K562 (cell line): ENCODE measurements at regions not wholly inside any gene's neighbourhood (a gene's known extent, or its start where the extent isn't known, plus 50 kb on each side); places are given as distances from the start of the nearest gene placed in this dataset.

Source experiments
- ATF2 ChIP-seq: sonication (generic); formaldehyde crosslinking; IDR thresholded peaks from 2 replicates; pipeline ENCODE4 v1.8.1; 2022; ENCODE audit warnings: missing genetic modification reagents
- ATF3 ChIP-seq, 2 experiments: fragments of 450-650 bp in 1 of 2; sonication (generic) in 1 of 2; formaldehyde crosslinking in 1 of 2; IDR thresholded peaks in 1 of 2; conservative IDR thresholded peaks in 1 of 2; 2 replicates each; pipeline versions ENCODE4 v1.6.1 to v1.8.1; 2016 to 2023; ENCODE audit warnings: mild to moderate bottlenecking in 2 of 2, moderate library complexity in 2 of 2, inconsistent platforms in 1 of 2, missing genetic modification reagents in 1 of 2
- CCNT2 ChIP-seq: IDR thresholded peaks from 2 replicates; pipeline ENCODE4 v1.6.1; 2011; ENCODE audit warnings: borderline replicate concordance, low read depth, mild to moderate bottlenecking, moderate library complexity, mixed read lengths, low read length; ENCODE audit not compliant: insufficient read length; ENCODE audit errors: extremely low read depth
- CHD7 ChIP-seq: fragments of 200-600 bp; sonication (generic); IDR thresholded peaks from one replicate; pipeline ENCODE4 v1.6.1; 2012; ENCODE audit warnings: mild to moderate bottlenecking, low read depth, low read length, inconsistent platforms
- ELF1 ChIP-seq: fragments of 200-800 bp; sonication (Bioruptor generic); IDR thresholded peaks from 2 replicates; pipeline ENCODE4 v1.6.1; 2016; ENCODE audit warnings: missing genetic modification characterization, missing compliant biosample characterization
- HMG20A ChIP-seq: fragments of 450-650 bp; formaldehyde crosslinking; conservative IDR thresholded peaks from 2 replicates; pipeline ENCODE4 v1.4.0; 2020; ENCODE audit warnings: mild to moderate bottlenecking, mixed read lengths
- STAG1 ChIP-seq: sonication (generic); formaldehyde crosslinking; IDR thresholded peaks from 2 replicates; pipeline ENCODE4 v1.5.0; 2020; ENCODE audit warnings: missing genetic modification reagents, borderline replicate concordance
- ZNF239 ChIP-seq: fragments of 250-450 bp; sonication (Bioruptor Pico); IDR thresholded peaks from 2 replicates; pipeline ENCODE4 v1.4.0; 2020; ENCODE audit warnings: mild to moderate bottlenecking

GRCh38 chr16:86040496-86040895, 141.5 kb downstream of the IRF8 start (continued):
- TF ChIP-seq CHD7: no peak
- no peak for TF ChIP-seq CCNT2
- TF ChIP-seq ATF2 (CRISPR knock-in tag): no peak
- TF ChIP-seq STAG1 (CRISPR knock-in tag): no peak
- TF ChIP-seq HMG20A (CRISPR knock-in tag): no peak
- no peak for TF ChIP-seq ELF1 (tag)
- no peak for TF ChIP-seq ZNF239
- TF ChIP-seq ATF3 (IDR thresholded peaks at IDR 0.05): no peak
- no peak for TF ChIP-seq ATF3 (CRISPR knock-in tag; conservative IDR thresholded peaks at IDR 0.05)
